Spleen (tissue), 11 donors: ENCODE measurements at regions not wholly inside any gene's neighbourhood (a gene's known extent, or its start where the extent isn't known, plus 50 kb on each side); places are given as distances from the start of the nearest gene placed in this dataset.

Source experiments
- DNase-seq: peaks from one replicate; pipeline ENCODE4 v3.0.0-alpha.2; 2020
- H3K27ac ChIP-seq, 8 donors: fragments of 200-600 bp; sonication (generic) in 7 of 8; 1 replicate in 4 of 8; 2 replicates in 4 of 8; pipeline versions ENCODE4 v1.5.0 to v1.8.0; 2016 to 2021; ENCODE audit warnings: inconsistent platforms in 4 of 8, mild to moderate bottlenecking in 4 of 8, moderate library complexity in 1 of 8
- H3K27me3 ChIP-seq, 7 donors: fragments of 200-600 bp; sonication (generic) in 6 of 7; replicated peaks in 1 of 7; 1 replicate in 4 of 7; 2 replicates in 3 of 7; pipeline versions ENCODE4 v1.5.0 to v1.8.0; 2016 to 2021; ENCODE audit warnings: inconsistent platforms in 3 of 7, mild to moderate bottlenecking in 1 of 7
- H3K36me3 ChIP-seq, 6 donors: fragments of 200-600 bp; sonication (generic) in 5 of 6; 1 replicate in 4 of 6; 2 replicates in 2 of 6; pipeline versions ENCODE4 v1.5.0 to v1.8.0; 2016 to 2021; ENCODE audit warnings: inconsistent platforms in 2 of 6
- H3K4me1 ChIP-seq, 6 donors: fragments of 200-600 bp; sonication (generic) in 5 of 6; 1 replicate in 3 of 6; 2 replicates in 3 of 6; pipeline versions ENCODE4 v1.5.0 to v1.8.0; 2016 to 2021; ENCODE audit warnings: inconsistent platforms in 3 of 6
- H3K4me3 ChIP-seq, 8 donors: fragments of 200-600 bp; sonication (generic) in 7 of 8; 1 replicate in 4 of 8; 2 replicates in 4 of 8; pipeline versions ENCODE4 v1.5.0 to v1.8.0; 2016 to 2021; ENCODE audit warnings: inconsistent platforms in 4 of 8, mild to moderate bottlenecking in 4 of 8, moderate library complexity in 2 of 8
- H3K9me3 ChIP-seq, 8 donors: fragments of 200-600 bp; sonication (generic) in 7 of 8; 1 replicate in 4 of 8; 2 replicates in 4 of 8; pipeline versions ENCODE4 v1.5.0 to v1.8.0; 2016 to 2021; ENCODE audit warnings: inconsistent platforms in 4 of 8
- CTCF ChIP-seq, 11 experiments: fragments of 200-600 bp in 7 of 11; fragments of 450-650 bp in 4 of 11; sonication (generic) in 4 of 11; IDR thresholded peaks in 8 of 11; conservative IDR thresholded peaks in 3 of 11; 1 replicate in 7 of 11; 2 replicates in 4 of 11; pipeline versions ENCODE4 v1.4.0 to v1.8.0; 2016 to 2021; ENCODE audit warnings: antibody characterized with exemption in 11 of 11, inconsistent platforms in 4 of 11, mild to moderate bottlenecking in 1 of 11
- POLR2A ChIP-seq, 3 donors: fragments of 450-650 bp; IDR thresholded peaks; one replicate each; pipeline ENCODE4 v1.5.1; 2017; ENCODE audit warnings: antibody characterized with exemption in 3 of 3, mild to moderate bottlenecking in 1 of 3
- POLR2AphosphoS5 ChIP-seq, 3 donors: sonication (generic); formaldehyde crosslinking; IDR thresholded peaks; one replicate each; pipeline ENCODE4 v1.5.1; 2017; ENCODE audit warnings: antibody characterized with exemption in 3 of 3
- WGBS, 5 donors: extraction: QIAGEN DNeasy Blood & Tissue Kit in 3 of 5; methylation state at CpG; one replicate each; pipeline versions ENCODE4 v1.1.5 to v1.1.7; 2013 to 2018; 5-methylcytosine and 5-hydroxymethylcytosine counted together
- intact Hi-C: fragments of 100-400 bp; cut with DNase I; formaldehyde crosslinking; loops from one replicate; pipeline ENCODE4 v1.15.0; 2023; ENCODE audit warnings: low total_unique reads
- donor health status: healthy with polysubstance abuse.
- donor health status: DM: no; HTN: no; CAD: no; lungs with moderate emphysema.
- donor health status: DM: no; HTN: no; CAD: no.
- donor health status: Bipolar disorder and iron deficiency.
- donor health status: healthy.
- donor health status: DM: no; HTN: no; CAD: no.
- donor health status: DM: yes; HTN: yes; CAD: no.

GRCh38 chrX:82070948-82071347 is 869.0 kb downstream of the SH3BGRL start:
- Histone ChIP-seq H3K27ac (no peak overlapping the region), H3K36me3 (no peaks in the 10 kb centered on the region), H3K4me3 (no peak overlapping the region), H3K27me3 (no peaks in the 10 kb centered on the region), H3K9me3 (no peaks in the 10 kb centered on the region), H3K4me1 (no peaks in the 10 kb centered on the region)
- WGBS, 5 donors: 77 to 88% (median 84%) methylated on average over 1 of the region's 1 CpG
- intact Hi-C loops: no loop called here
- TF ChIP-seq POLR2AphosphoS5 (IDR thresholded peaks at IDR 0.05) (no peak), CTCF (IDR thresholded peaks at IDR 0.05 in 8 of 11, conservative IDR thresholded peaks at IDR 0.05 in 3 of 11) (no peak), POLR2A (IDR thresholded peaks at IDR 0.05) (no peak)
- no peak for DNase-seq

GRCh38 chrX:82081027-82081426 is 879.1 kb downstream of the SH3BGRL start:
- H3K4me3 ChIP-seq: no peak overlapping the region
- WGBS, 5 donors: 0 to 19% (median 13%) methylated on average over 1 of the region's 1 CpG

GRCh38 chrX:82087699-82088098 is 885.8 kb downstream of the SH3BGRL start:
- Histone ChIP-seq H3K36me3 (no peaks in the 10 kb centered on the region), H3K4me1 (no peaks in the 10 kb centered on the region), H3K9me3 (peaks cover 0 to 34% (median 10%) of the 10 kb centered on the region in 8 donors), H3K27ac (no peak overlapping the region), H3K4me3 (no peak overlapping the region), H3K27me3 (no peaks in the 10 kb centered on the region)
- 33 to 68% (median 51%) methylated on average over 3 of the region's 3 CpGs for WGBS, 5 donors
- DNase-seq: no peak
- TF ChIP-seq POLR2AphosphoS5 (IDR thresholded peaks at IDR 0.05) (no peak), POLR2A (IDR thresholded peaks at IDR 0.05) (no peak), CTCF (IDR thresholded peaks at IDR 0.05 in 8 of 11, conservative IDR thresholded peaks at IDR 0.05 in 3 of 11) (no peak)
- intact Hi-C loops: no loop called here

More at GRCh38 chrX:82081027-82081426, 879.1 kb downstream of the SH3BGRL start:
- no peak overlapping the region for H3K27ac ChIP-seq
- TF ChIP-seq POLR2A (IDR thresholded peaks at IDR 0.05): no peak
- no peak for TF ChIP-seq CTCF (IDR thresholded peaks at IDR 0.05 in 8 of 11, conservative IDR thresholded peaks at IDR 0.05 in 3 of 11)
- no peak for DNase-seq
- H3K36me3 ChIP-seq: no peaks in the 10 kb centered on the region
- H3K4me1 ChIP-seq: no peaks in the 10 kb centered on the region
- intact Hi-C loops: no loop called here
- H3K27me3 ChIP-seq: no peaks in the 10 kb centered on the region
- peaks cover 0 to 27% (median 10%) of the 10 kb centered on the region in 8 donors for H3K9me3 ChIP-seq

GRCh38 chrX:82092307-82092706 is 890.4 kb downstream of the SH3BGRL start:
- DNase-seq: no peak

More at GRCh38 chrX:82092307-82092706, 890.4 kb downstream of the SH3BGRL start:
- no peaks in the 10 kb centered on the region for H3K36me3 ChIP-seq
- 81 to 87% (median 83%) methylated on average over 1 of the region's 1 CpG for WGBS, 5 donors
- H3K9me3 ChIP-seq: no peaks in the 10 kb centered on the region
- intact Hi-C loops: no loop called here
- H3K27me3 ChIP-seq: no peaks in the 10 kb centered on the region
- no peaks in the 10 kb centered on the region for H3K4me1 ChIP-seq
- TF ChIP-seq POLR2A (IDR thresholded peaks at IDR 0.05) (no peak), POLR2AphosphoS5 (IDR thresholded peaks at IDR 0.05) (no peak), CTCF (IDR thresholded peaks at IDR 0.05 in 8 of 11, conservative IDR thresholded peaks at IDR 0.05 in 3 of 11) (no peak)
- no peak overlapping the region for H3K27ac ChIP-seq
- H3K4me3 ChIP-seq: no peak overlapping the region
